ENCODE measurements at regions not wholly inside any gene's neighbourhood (a gene's known extent, or its start where the extent isn't known, plus 50 kb on each side); places are given as distances from the start of the nearest gene placed in this dataset.

DNA sequence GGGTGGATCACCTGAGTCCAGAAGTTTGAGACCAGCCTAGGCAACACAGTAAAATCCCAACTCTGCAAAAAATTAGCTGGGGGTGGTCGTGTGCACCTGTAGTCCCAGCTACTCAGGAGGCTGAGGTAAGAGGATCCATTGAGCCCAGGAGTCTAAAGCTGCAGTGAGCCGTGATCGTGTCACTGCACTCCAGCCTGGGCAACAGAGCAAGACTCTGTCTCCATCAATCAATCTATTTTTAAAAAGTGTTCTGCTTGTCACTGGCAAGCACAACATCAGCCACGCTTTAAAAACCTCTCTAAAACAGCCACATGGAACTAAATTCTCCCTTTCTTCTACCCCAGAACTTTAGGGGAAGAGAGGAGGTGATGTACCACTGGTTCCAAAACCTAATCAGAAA lies 131.6 kb upstream of the RREB1 start:
- Mint-ChIP-seq H3K27ac (no peak overlapping the region), H3K27me3 (peaks cover 8% of the 10 kb centered on the region), H3K9me3 (ENCODE audit: low read depth) (no peaks in the 10 kb centered on the region), H3K4me3 (ENCODE audit: low read depth) (no peak overlapping the region), H3K36me3 (ENCODE audit: insufficient read depth) (no peaks in the 10 kb centered on the region), H3K4me1 (ENCODE audit: low read depth) (peaks cover 6% of the 10 kb centered on the region)
- TF ChIP-seq CTCF (IDR thresholded peaks at IDR 0.05; ENCODE audit: unreplicated experiment), result no peak
- no peak for DNase-seq (ENCODE audit: low spot score, unreplicated experiment)

GRCh38 chr6:6978731-6979130 lies 129.0 kb upstream of the RREB1 start:
- H3K36me3 Mint-ChIP-seq (ENCODE audit: insufficient read depth), result no peaks in the 10 kb centered on the region
- no peak overlapping the region for H3K27ac Mint-ChIP-seq
- H3K27me3 Mint-ChIP-seq, result peaks cover 11% of the 10 kb centered on the region
- no peak overlapping the region for H3K4me3 Mint-ChIP-seq (ENCODE audit: low read depth)
- no peaks in the 10 kb centered on the region for H3K4me1 Mint-ChIP-seq (ENCODE audit: low read depth)
- no peaks in the 10 kb centered on the region for H3K9me3 Mint-ChIP-seq (ENCODE audit: low read depth)
- DNase-seq (ENCODE audit: low spot score, unreplicated experiment), result no peak
- no peak for TF ChIP-seq CTCF (IDR thresholded peaks at IDR 0.05; ENCODE audit: unreplicated experiment)

GRCh38 chr6:6980999-6981597 lies 126.7 kb upstream of the RREB1 start:
- H3K4me1 Mint-ChIP-seq (ENCODE audit: low read depth), result no peaks in the 10 kb centered on the region
- peaks cover 11% of the 10 kb centered on the region for H3K27me3 Mint-ChIP-seq
- no peak overlapping the region for H3K4me3 Mint-ChIP-seq (ENCODE audit: low read depth)
- no peaks in the 10 kb centered on the region for H3K9me3 Mint-ChIP-seq (ENCODE audit: low read depth)
- H3K27ac Mint-ChIP-seq, result no peak overlapping the region
- DNase-seq (ENCODE audit: low spot score, unreplicated experiment), result no peak
- no peak for TF ChIP-seq CTCF (IDR thresholded peaks at IDR 0.05; ENCODE audit: unreplicated experiment)
- no peaks in the 10 kb centered on the region for H3K36me3 Mint-ChIP-seq (ENCODE audit: insufficient read depth)

DNA sequence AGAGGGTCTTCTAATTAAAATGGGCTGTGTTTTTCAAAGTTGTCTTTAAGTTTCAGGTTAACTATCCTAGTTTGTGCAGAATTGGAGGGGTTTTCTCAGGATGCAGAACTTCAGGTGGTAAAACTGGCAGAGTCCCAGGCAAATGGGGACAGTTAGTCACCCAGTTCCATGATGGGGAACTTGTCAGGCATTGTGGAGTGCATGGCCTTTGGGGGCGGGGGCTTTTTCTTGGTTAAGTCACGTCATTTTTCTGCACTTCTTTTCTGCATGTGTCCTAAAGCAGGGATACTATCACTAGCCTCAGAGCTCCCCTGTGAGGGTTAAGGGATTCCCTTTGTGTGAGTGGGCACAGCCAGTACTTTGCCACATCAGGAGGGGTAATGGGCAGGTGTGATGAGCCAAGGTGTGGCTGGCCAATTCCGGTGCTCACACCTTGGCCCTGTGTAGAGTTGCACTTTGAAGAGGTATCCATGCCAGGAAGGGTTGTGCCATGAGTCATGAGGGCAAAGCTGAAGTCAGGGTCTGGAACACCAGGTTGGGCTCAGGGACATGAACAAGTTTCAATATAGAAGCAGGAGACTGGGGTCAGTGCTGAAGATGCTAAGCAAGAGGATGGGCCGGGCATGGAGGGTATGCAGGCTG lies 126.0 kb upstream of the RREB1 start:
- H3K27ac Mint-ChIP-seq, result no peak overlapping the region
- H3K9me3 Mint-ChIP-seq (ENCODE audit: low read depth), result no peaks in the 10 kb centered on the region
- H3K4me3 Mint-ChIP-seq (ENCODE audit: low read depth), result no peak overlapping the region
- H3K27me3 Mint-ChIP-seq, result peaks cover 11% of the 10 kb centered on the region
- no peaks in the 10 kb centered on the region for H3K4me1 Mint-ChIP-seq (ENCODE audit: low read depth)
- no peak for TF ChIP-seq CTCF (IDR thresholded peaks at IDR 0.05; ENCODE audit: unreplicated experiment)
- DNase-seq (ENCODE audit: low spot score, unreplicated experiment), result no peak
- no peaks in the 10 kb centered on the region for H3K36me3 Mint-ChIP-seq (ENCODE audit: insufficient read depth)

DNA sequence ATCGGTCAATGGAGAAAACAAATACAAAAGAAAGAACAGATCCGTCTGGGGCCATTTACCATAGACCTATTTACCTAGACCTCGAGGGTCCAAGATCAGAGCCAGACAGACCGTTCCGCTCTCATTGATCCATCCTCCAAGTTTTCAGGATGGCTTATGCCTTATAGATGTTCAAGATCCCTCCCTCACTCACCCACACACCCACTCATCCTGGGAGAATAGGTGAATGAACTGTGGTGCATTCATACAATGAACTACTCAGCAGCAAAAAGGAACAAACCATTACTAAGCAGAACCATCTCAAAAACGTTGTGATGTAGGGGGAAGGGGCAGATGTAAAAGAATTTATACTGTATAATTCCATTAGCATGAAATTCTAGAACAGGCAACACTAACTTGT lies 125.1 kb upstream of the RREB1 start:
- no peak for DNase-seq (ENCODE audit: low spot score, unreplicated experiment)
- Mint-ChIP-seq H3K36me3 (ENCODE audit: insufficient read depth) (no peaks in the 10 kb centered on the region), H3K9me3 (ENCODE audit: low read depth) (no peaks in the 10 kb centered on the region), H3K27ac (no peak overlapping the region), H3K27me3 (peaks cover 14% of the 10 kb centered on the region), H3K4me3 (ENCODE audit: low read depth) (no peak overlapping the region), H3K4me1 (ENCODE audit: low read depth) (no peaks in the 10 kb centered on the region)
- no peak for TF ChIP-seq CTCF (IDR thresholded peaks at IDR 0.05; ENCODE audit: unreplicated experiment)

All from progenitor cell of endocrine pancreas (in vitro differentiated cells).